SK-N-SH (cell line): ENCODE measurements at regions not wholly inside any gene's neighbourhood (a gene's known extent, or its start where the extent isn't known, plus 50 kb on each side); places are given as distances from the start of the nearest gene placed in this dataset.
A peak's percentile ranks its signal among the peaks of the same experiment; 100 is the strongest.

Source experiments
- CTCF ChIA-PET: fragments of 300-600, 350-600 bp; formaldehyde crosslinking; extraction: SDS; loops from one replicate; lab custom pipeline; 2021; lab: Yijun Ruan, JAX
- POLR2A ChIA-PET: fragments of 350-600 bp; sonication (Branson Sonifier 250); formaldehyde crosslinking; extraction: SDS; loops from one replicate; lab custom pipeline; 2020; ENCODE audit warnings: antibody characterized with exemption, inconsistent platforms; lab: Yijun Ruan, JAX
- DNase-seq: peaks from one replicate; pipeline ENCODE4 v3.0.0; 2012
- H2AFZ ChIP-seq: fragments of 200-600 bp; sonication (generic); 2 replicates; pipeline ENCODE4 v1.8.1; 2016; ENCODE audit warnings: antibody characterized with exemption, mild to moderate bottlenecking, low read depth
- H3F3A ChIP-seq: fragments of 200-600 bp; sonication (generic); replicated peaks from 2 replicates; pipeline ENCODE3; 2016; ENCODE audit warnings: antibody characterized with exemption, mild to moderate bottlenecking; ENCODE audit not compliant: insufficient read depth
- H3K27ac ChIP-seq, 2 experiments: fragments of 200-500 bp in 1 of 2; fragments of 200-600 bp in 1 of 2; sonication (Bioruptor generic) in 1 of 2; sonication (generic), shearing (Covaris generic) in 1 of 2; 2 replicates each; pipeline versions ENCODE4 v1.5.1 to v1.6.1; 2014 to 2016; ENCODE audit warnings: low read depth in 2 of 2, inconsistent platforms in 1 of 2, low read length in 1 of 2, mild to moderate bottlenecking in 1 of 2, mixed read lengths in 1 of 2
- H3K27me3 ChIP-seq: fragments of 200-600 bp; sonication (generic), shearing (Covaris generic); 2 replicates; pipeline ENCODE4 v1.6.1; 2016; ENCODE audit warnings: mixed run types; ENCODE audit not compliant: insufficient read depth
- H3K36me3 ChIP-seq, 2 experiments: fragments of 200-500 bp in 1 of 2; fragments of 200-600 bp in 1 of 2; sonication (Bioruptor generic) in 1 of 2; sonication (generic) in 1 of 2; replicated peaks in 1 of 2; 2 replicates each; pipeline versions ENCODE3 to v1.5.1; 2014 to 2016; ENCODE audit warnings: low read length in 1 of 2, mild to moderate bottlenecking in 1 of 2; ENCODE audit not compliant: insufficient read depth in 2 of 2, control insufficient read depth in 1 of 2
- H3K4me1 ChIP-seq, 2 experiments: fragments of 200-500 bp in 1 of 2; fragments of 200-600 bp in 1 of 2; sonication (Bioruptor generic) in 1 of 2; sonication (generic), shearing (Covaris generic) in 1 of 2; 2 replicates each; pipeline versions ENCODE4 v1.5.1 to v1.6.1; 2014 to 2016; ENCODE audit warnings: low read depth in 1 of 2, low read length in 1 of 2, mixed run types in 1 of 2; ENCODE audit not compliant: insufficient read depth in 2 of 2, control insufficient read depth in 1 of 2
- H3K4me2 ChIP-seq: fragments of 200-600 bp; sonication (generic), shearing (Covaris generic); 2 replicates; pipeline ENCODE4 v1.6.1; 2017; ENCODE audit warnings: mixed run types
- H3K4me3 ChIP-seq, 2 experiments: fragments of 200-500 bp in 1 of 2; fragments of 200-600 bp in 1 of 2; sonication (Bioruptor generic) in 1 of 2; sonication (generic), shearing (Covaris generic) in 1 of 2; 2 replicates each; pipeline versions ENCODE4 v1.5.1 to v1.8.1; 2014 to 2016; ENCODE audit warnings: low read depth in 2 of 2, inconsistent platforms in 1 of 2, low read length in 1 of 2, mild to moderate bottlenecking in 1 of 2, mixed read lengths in 1 of 2, moderate library complexity in 1 of 2
- H3K79me2 ChIP-seq: fragments of 200-600 bp; sonication (generic); 2 replicates; pipeline ENCODE4 v1.8.1; 2017; ENCODE audit warnings: mild to moderate bottlenecking; ENCODE audit not compliant: insufficient read depth
- H3K9ac ChIP-seq: fragments of 200-600 bp; sonication (generic); 2 replicates; pipeline ENCODE4 v1.6.1; 2017; ENCODE audit warnings: mixed run types
- H3K9me2 ChIP-seq: fragments of 200-600 bp; sonication (generic); 2 replicates; pipeline ENCODE4 v1.6.1; 2017; ENCODE audit warnings: mixed run types
- H3K9me3 ChIP-seq: fragments of 200-600 bp; sonication (generic); 2 replicates; pipeline ENCODE4 v1.6.1; 2017; ENCODE audit warnings: mixed run types, mild to moderate bottlenecking, moderate library complexity
- H4K20me1 ChIP-seq: fragments of 200-600 bp; sonication (generic); 2 replicates; pipeline ENCODE4 v1.6.1; 2017; ENCODE audit warnings: mild to moderate bottlenecking, mixed run types; ENCODE audit not compliant: insufficient read depth
- FOSL2 ChIP-seq: IDR thresholded peaks from 2 replicates; pipeline ENCODE4 v1.4.0; 2012; ENCODE audit warnings: low read depth, mild to moderate bottlenecking, moderate library complexity, borderline replicate concordance
- FOXM1 ChIP-seq: IDR thresholded peaks from 2 replicates; pipeline ENCODE4 v1.4.0; 2012; ENCODE audit warnings: low read depth, mild to moderate bottlenecking
- GABPA ChIP-seq: IDR thresholded peaks from 2 replicates; pipeline ENCODE4 v1.4.0; 2012; ENCODE audit warnings: low read depth, mild to moderate bottlenecking
- GATA2 ChIP-seq: sonication (generic); formaldehyde crosslinking; IDR thresholded peaks from 2 replicates; pipeline ENCODE4 v1.5.0; 2020; ENCODE audit warnings: mild to moderate bottlenecking, missing genetic modification reagents
- MEF2A ChIP-seq: IDR thresholded peaks from 2 replicates; pipeline ENCODE4 v1.4.0; 2012; ENCODE audit warnings: low read depth, borderline replicate concordance
- NFIC ChIP-seq: IDR thresholded peaks from 2 replicates; pipeline ENCODE4 v1.4.0; 2012; ENCODE audit warnings: borderline replicate concordance
- NRF1 ChIP-seq: IDR thresholded peaks from 2 replicates; pipeline ENCODE4 v1.6.1; 2012; ENCODE audit warnings: low read depth, mild to moderate bottlenecking, low read length
- POLR2AphosphoS5 ChIP-seq: IDR thresholded peaks from 2 replicates; pipeline ENCODE4 v1.6.1; 2012; ENCODE audit warnings: low read depth, low read length
- RXRA ChIP-seq: IDR thresholded peaks from 2 replicates; pipeline ENCODE4 v1.4.0; 2012; ENCODE audit warnings: low read depth, mild to moderate bottlenecking, borderline replicate concordance
- TAF1 ChIP-seq: IDR thresholded peaks from 2 replicates; pipeline ENCODE4 v1.6.1; 2012; ENCODE audit warnings: low read depth, mild to moderate bottlenecking, low read length, moderate library complexity, borderline replicate concordance
- TCF12 ChIP-seq: IDR thresholded peaks from 2 replicates; pipeline ENCODE4 v1.4.0; 2012
- TEAD4 ChIP-seq: IDR thresholded peaks from 2 replicates; pipeline ENCODE4 v1.4.0; 2012; ENCODE audit warnings: mild to moderate bottlenecking, borderline replicate concordance; ENCODE audit not compliant: insufficient read depth
- WGBS: methylation state at CpG from one replicate; pipeline ENCODE4 v1.1.6; 2017; ENCODE audit warnings: low lambda C conversion rate; 5-methylcytosine and 5-hydroxymethylcytosine counted together
- TF ChIP-seq, protein P1 (sequence below): IDR thresholded peaks from 2 replicates; pipeline ENCODE4 v1.6.1; 2012; ENCODE audit warnings: mild to moderate bottlenecking, low read depth, low read length, moderate library complexity
- TF ChIP-seq, protein P2 (sequence below): fragments of 150-350 bp; IDR thresholded peaks from 2 replicates; pipeline ENCODE4 v1.6.1; 2017; ENCODE audit warnings: antibody characterized with exemption, low read length, low read depth, borderline replicate concordance
- TF ChIP-seq, protein P3 (sequence below): IDR thresholded peaks from 2 replicates; pipeline ENCODE4 v1.4.0; 2012; ENCODE audit warnings: low read depth, borderline replicate concordance
- TF ChIP-seq, protein P4 (sequence below): IDR thresholded peaks from 2 replicates; pipeline ENCODE4; 2012
- TF ChIP-seq, protein P5 (sequence below): IDR thresholded peaks from 2 replicates; pipeline ENCODE4 v1.4.0; 2012; ENCODE audit warnings: low read depth

DNA sequence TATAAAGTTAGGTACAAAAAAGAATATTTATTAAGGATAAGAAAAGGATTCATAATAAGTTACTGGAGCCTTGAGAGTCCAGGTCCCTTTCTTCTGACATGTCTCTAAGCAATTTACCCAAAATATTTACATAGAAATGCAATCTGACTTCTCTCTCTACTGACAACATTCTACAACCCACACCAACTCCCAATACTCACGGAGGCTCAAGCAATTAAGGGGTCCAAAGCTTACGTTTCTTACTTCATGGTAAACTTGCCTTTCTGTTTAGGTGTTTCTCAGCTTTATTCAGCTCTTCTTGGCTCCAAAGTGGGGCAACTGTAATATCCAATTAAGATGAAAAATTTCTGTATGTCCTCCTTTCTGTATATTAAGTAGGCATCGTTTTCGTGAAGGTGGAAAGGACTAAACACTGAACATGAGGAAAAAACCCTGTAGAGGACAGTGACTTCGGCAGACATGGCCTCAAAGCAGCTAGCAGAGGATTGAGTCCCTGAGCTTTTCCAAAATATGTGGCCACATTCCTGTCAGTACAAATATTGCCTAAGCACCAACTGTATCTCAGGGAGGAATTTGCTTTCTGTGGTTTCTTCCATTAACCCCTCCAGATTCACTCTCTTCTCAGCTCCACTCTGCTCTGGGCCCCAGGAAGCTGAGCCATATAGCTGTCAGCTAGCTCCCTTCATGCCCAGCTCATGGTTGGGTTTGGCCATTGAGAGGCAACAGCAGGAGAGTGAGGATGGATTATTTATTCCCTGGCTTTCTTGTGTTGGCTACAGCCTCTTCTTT is 67.9 kb upstream of the GLS start:
- 96% methylated on average over 5 of the region's 5 CpGs for WGBS
- Histone ChIP-seq H3K4me3 (no peak overlapping the region), H3K9me3 (0 out of 2 replicates have a peak, but pooled peaks cover 6% of the 10 kb centered on the region)
- CTCF ChIA-PET, result interaction anchor here (1.0 to 1.2 kb wide), 2 partner anchors 8 to 724 kb away, joined by 6 read pairs; no protein-coding TSS in a partner anchor
- TF ChIP-seq NRF1, result no peak
- TF ChIP-seq, protein P1, sequence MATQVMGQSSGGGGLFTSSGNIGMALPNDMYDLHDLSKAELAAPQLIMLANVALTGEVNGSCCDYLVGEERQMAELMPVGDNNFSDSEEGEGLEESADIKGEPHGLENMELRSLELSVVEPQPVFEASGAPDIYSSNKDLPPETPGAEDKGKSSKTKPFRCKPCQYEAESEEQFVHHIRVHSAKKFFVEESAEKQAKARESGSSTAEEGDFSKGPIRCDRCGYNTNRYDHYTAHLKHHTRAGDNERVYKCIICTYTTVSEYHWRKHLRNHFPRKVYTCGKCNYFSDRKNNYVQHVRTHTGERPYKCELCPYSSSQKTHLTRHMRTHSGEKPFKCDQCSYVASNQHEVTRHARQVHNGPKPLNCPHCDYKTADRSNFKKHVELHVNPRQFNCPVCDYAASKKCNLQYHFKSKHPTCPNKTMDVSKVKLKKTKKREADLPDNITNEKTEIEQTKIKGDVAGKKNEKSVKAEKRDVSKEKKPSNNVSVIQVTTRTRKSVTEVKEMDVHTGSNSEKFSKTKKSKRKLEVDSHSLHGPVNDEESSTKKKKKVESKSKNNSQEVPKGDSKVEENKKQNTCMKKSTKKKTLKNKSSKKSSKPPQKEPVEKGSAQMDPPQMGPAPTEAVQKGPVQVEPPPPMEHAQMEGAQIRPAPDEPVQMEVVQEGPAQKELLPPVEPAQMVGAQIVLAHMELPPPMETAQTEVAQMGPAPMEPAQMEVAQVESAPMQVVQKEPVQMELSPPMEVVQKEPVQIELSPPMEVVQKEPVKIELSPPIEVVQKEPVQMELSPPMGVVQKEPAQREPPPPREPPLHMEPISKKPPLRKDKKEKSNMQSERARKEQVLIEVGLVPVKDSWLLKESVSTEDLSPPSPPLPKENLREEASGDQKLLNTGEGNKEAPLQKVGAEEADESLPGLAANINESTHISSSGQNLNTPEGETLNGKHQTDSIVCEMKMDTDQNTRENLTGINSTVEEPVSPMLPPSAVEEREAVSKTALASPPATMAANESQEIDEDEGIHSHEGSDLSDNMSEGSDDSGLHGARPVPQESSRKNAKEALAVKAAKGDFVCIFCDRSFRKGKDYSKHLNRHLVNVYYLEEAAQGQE, result no peak
- no peak for TF ChIP-seq MEF2A
- TF ChIP-seq GATA2 (CRISPR knock-in tag), result no peak
- no peak for TF ChIP-seq FOSL2
- TF ChIP-seq, protein P2, sequence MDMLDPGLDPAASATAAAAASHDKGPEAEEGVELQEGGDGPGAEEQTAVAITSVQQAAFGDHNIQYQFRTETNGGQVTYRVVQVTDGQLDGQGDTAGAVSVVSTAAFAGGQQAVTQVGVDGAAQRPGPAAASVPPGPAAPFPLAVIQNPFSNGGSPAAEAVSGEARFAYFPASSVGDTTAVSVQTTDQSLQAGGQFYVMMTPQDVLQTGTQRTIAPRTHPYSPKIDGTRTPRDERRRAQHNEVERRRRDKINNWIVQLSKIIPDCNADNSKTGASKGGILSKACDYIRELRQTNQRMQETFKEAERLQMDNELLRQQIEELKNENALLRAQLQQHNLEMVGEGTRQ, result no peak
- TF ChIP-seq, protein P3, sequence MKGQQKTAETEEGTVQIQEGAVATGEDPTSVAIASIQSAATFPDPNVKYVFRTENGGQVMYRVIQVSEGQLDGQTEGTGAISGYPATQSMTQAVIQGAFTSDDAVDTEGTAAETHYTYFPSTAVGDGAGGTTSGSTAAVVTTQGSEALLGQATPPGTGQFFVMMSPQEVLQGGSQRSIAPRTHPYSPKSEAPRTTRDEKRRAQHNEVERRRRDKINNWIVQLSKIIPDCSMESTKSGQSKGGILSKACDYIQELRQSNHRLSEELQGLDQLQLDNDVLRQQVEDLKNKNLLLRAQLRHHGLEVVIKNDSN, result no peak
- TF ChIP-seq, all 33 proteins: peak for 0
- H3K4me2 ChIP-seq, result no peak overlapping the region
- H3K79me2 ChIP-seq, result no peaks in the 10 kb centered on the region
- no peaks in the 10 kb centered on the region for H3K27me3 ChIP-seq
- H2AFZ ChIP-seq, result no peak overlapping the region
- H3K9ac ChIP-seq, result no peak overlapping the region
- H3K36me3 ChIP-seq, result no peaks in the 10 kb centered on the region
- no peaks in the 10 kb centered on the region for H4K20me1 ChIP-seq
- peaks cover 0 to 14% of the 10 kb centered on the region in 2 experiments; a peak in 2 of 4 replicates for H3K4me1 ChIP-seq
- H3K9me2 ChIP-seq, result no peaks in the 10 kb centered on the region
- H3K27ac ChIP-seq, result peak overlapping the region in 1 of 2 experiments; percentile 39; a peak in 1 of 4 replicates
- no peak for DNase-seq
- no peaks in the 10 kb centered on the region for H3F3A ChIP-seq
- POLR2A ChIA-PET, result no interaction called here

DNA sequence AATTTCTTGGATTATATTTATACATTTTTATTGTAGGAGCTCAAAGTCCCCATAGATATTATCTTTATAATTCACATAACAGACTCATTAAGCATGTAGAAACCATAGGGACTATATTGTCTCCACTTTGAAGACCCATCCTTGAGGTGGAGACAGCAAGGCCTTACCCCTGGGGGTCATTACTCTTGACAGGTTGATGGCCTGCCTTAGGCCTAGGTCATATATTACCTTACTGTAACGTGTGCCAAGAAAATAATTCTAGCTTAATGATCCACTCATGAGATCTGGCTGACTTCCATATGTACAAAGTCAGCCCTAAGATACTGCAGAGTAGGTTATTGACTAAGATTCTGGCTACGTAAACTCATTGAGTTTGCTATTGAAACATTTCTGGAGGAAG is 65.4 kb upstream of the GLS start:
- H3K9me2 ChIP-seq, result no peaks in the 10 kb centered on the region
- TF ChIP-seq MEF2A (no peak), RXRA (no peak), POLR2AphosphoS5 (no peak), TEAD4 (no peak), TAF1 (no peak), NFIC (peak; percentile 57; the same call in 1 of the 2 replicates), TCF12 (peak; percentile 31; the same call in 1 of the 2 replicates), GABPA (no peak), FOXM1 (no peak)
- TF ChIP-seq, protein P2, result no peak
- TF ChIP-seq, protein P4, sequence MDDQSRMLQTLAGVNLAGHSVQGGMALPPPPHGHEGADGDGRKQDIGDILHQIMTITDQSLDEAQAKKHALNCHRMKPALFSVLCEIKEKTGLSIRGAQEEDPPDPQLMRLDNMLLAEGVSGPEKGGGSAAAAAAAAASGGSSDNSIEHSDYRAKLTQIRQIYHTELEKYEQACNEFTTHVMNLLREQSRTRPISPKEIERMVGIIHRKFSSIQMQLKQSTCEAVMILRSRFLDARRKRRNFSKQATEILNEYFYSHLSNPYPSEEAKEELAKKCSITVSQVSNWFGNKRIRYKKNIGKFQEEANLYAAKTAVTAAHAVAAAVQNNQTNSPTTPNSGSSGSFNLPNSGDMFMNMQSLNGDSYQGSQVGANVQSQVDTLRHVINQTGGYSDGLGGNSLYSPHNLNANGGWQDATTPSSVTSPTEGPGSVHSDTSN, result peak; percentile 18; the same call in 1 of the 2 replicates
- TF ChIP-seq, protein P5, sequence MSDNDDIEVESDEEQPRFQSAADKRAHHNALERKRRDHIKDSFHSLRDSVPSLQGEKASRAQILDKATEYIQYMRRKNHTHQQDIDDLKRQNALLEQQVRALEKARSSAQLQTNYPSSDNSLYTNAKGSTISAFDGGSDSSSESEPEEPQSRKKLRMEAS, result no peak
- TF ChIP-seq, all 33 proteins: peak for 3
- WGBS, result 52% methylated on average over 2 of the region's 2 CpGs
- no peak overlapping the region for H3K4me3 ChIP-seq
- H3F3A ChIP-seq, result peaks cover 13% of the 10 kb centered on the region
- no peak overlapping the region for H2AFZ ChIP-seq
- H4K20me1 ChIP-seq, result no peaks in the 10 kb centered on the region
- no peak for DNase-seq
- ChIA-PET CTCF (interaction anchor here (0.7 to 1.3 kb wide), 2 partner anchors 33 to 36 kb away, joined by 4 read pairs; no protein-coding TSS in a partner anchor), POLR2A (no interaction called here)
- no peaks in the 10 kb centered on the region for H3K27me3 ChIP-seq
- 0 out of 2 replicates have a peak, but pooled peaks cover 6% of the 10 kb centered on the region for H3K9me3 ChIP-seq
- H3K4me2 ChIP-seq, result no peak overlapping the region
- no peak overlapping the region for H3K27ac ChIP-seq
- no peaks in the 10 kb centered on the region for H3K79me2 ChIP-seq
- no peaks in the 10 kb centered on the region for H3K36me3 ChIP-seq
- H3K9ac ChIP-seq, result no peak overlapping the region
- H3K4me1 ChIP-seq, result peaks cover 8 to 18% of the 10 kb centered on the region in 2 experiments
